GM18499 (cell line): ENCODE measurements at regions not wholly inside any gene's neighbourhood (a gene's known extent, or its start where the extent isn't known, plus 50 kb on each side); places are given as distances from the start of the nearest gene placed in this dataset.

Source experiments
- ATAC-seq: cut with Tn5 transposase; IDR thresholded peaks from one replicate; pipeline ENCODE4 v1.9.1; 2021; ENCODE audit warnings: moderate number of reproducible peaks; ENCODE audit not compliant: insufficient read depth, unreplicated experiment

GRCh38 chr6:140905724-140906123 is 1227.0 kb upstream of the GJE1 start:
- ATAC-seq = no peak

- ATAC-seq = no peak
Observed at GRCh38 chr6:140905050-140905449, 1227.7 kb upstream of the GJE1 start.

GRCh38 chr6:140897804-140898573 is 1234.7 kb upstream of the GJE1 start:
- no peak for ATAC-seq

- no peak for ATAC-seq
Observed at GRCh38 chr6:140897349-140897748, 1235.4 kb upstream of the GJE1 start.

GRCh38 chr6:140893432-140893831 is 1239.3 kb upstream of the GJE1 start:
- ATAC-seq = no peak

GRCh38 chr6:140879946-140880345 is 1252.8 kb upstream of the GJE1 start:
- ATAC-seq = no peak

- ATAC-seq = no peak
Observed at GRCh38 chr6:140874066-140874465, 1258.7 kb upstream of the GJE1 start.

GRCh38 chr6:140872885-140873284 is 1259.8 kb upstream of the GJE1 start:
- no peak for ATAC-seq

GRCh38 chr6:140871911-140872310 is 1260.8 kb upstream of the GJE1 start:
- no peak for ATAC-seq

GRCh38 chr6:140867336-140867735 is 1265.4 kb upstream of the GJE1 start:
- no peak for ATAC-seq

- no peak for ATAC-seq
Observed at GRCh38 chr6:140858381-140858971, 1274.2 kb upstream of the GJE1 start.

GRCh38 chr6:140857739-140858380 is 1274.9 kb upstream of the GJE1 start:
- no peak for ATAC-seq

- no peak for ATAC-seq
Observed at GRCh38 chr6:140855520-140855919, 1277.2 kb upstream of the GJE1 start.

- no peak for ATAC-seq
Observed at GRCh38 chr6:140854318-140854717, 1278.4 kb upstream of the GJE1 start.

GRCh38 chr6:140850438-140850837 is 1282.3 kb upstream of the GJE1 start:
- no peak for ATAC-seq

- no peak for ATAC-seq
Observed at GRCh38 chr6:140849456-140849855, 1283.3 kb upstream of the GJE1 start.

- ATAC-seq = no peak
Observed at GRCh38 chr6:140847262-140847645, 1285.5 kb upstream of the GJE1 start.

- no peak for ATAC-seq
Observed at GRCh38 chr6:140846503-140847261, 1286.0 kb upstream of the GJE1 start.

- ATAC-seq = no peak
Observed at GRCh38 chr6:140845701-140846100, 1287.0 kb upstream of the GJE1 start.

- no peak for ATAC-seq
Observed at GRCh38 chr6:140844167-140844566, 1288.6 kb upstream of the GJE1 start.

- no peak for ATAC-seq
Observed at GRCh38 chr6:140833408-140833807, 1299.3 kb upstream of the GJE1 start.
